HUES48 (cell line): ENCODE measurements at regions not wholly inside any gene's neighbourhood (a gene's known extent, or its start where the extent isn't known, plus 50 kb on each side); places are given as distances from the start of the nearest gene placed in this dataset.

Source experiments
- H3K27ac ChIP-seq: one replicate; pipeline ENCODE4 v1.7.0; 2013; ENCODE audit warnings: low read depth, low read length, inconsistent platforms
- H3K27me3 ChIP-seq: 2 replicates; pipeline ENCODE4 v1.6.1; 2013; ENCODE audit warnings: mild to moderate bottlenecking, low read length; ENCODE audit not compliant: control insufficient read depth, insufficient read depth
- H3K36me3 ChIP-seq: 2 replicates; pipeline ENCODE4 v1.6.1; 2013; ENCODE audit warnings: low read length; ENCODE audit not compliant: control insufficient read depth, insufficient read depth
- H3K4me1 ChIP-seq: 2 replicates; pipeline ENCODE4 v1.6.1; 2013; ENCODE audit warnings: mild to moderate bottlenecking, low read length; ENCODE audit not compliant: control insufficient read depth, insufficient read depth
- H3K4me3 ChIP-seq: 2 replicates; pipeline ENCODE4 v1.5.1; 2013; ENCODE audit warnings: mild to moderate bottlenecking, low read depth, low read length
- H3K9ac ChIP-seq: 2 replicates; pipeline ENCODE4 v1.6.1; 2013; ENCODE audit warnings: mild to moderate bottlenecking, low read depth, low read length, moderate library complexity
- H3K9me3 ChIP-seq: 2 replicates; pipeline ENCODE4 v1.6.1; 2013; ENCODE audit warnings: low read length; ENCODE audit not compliant: control insufficient read depth, insufficient read depth

GRCh38 chr4:137267024-137267423 is 265.3 kb downstream of the PCDH18 start:
- H3K9ac ChIP-seq = no peak overlapping the region
- no peaks in the 10 kb centered on the region for H3K9me3 ChIP-seq
- no peaks in the 10 kb centered on the region for H3K4me1 ChIP-seq
- H3K27ac ChIP-seq = no peak overlapping the region
- no peaks in the 10 kb centered on the region for H3K27me3 ChIP-seq
- H3K4me3 ChIP-seq = no peak overlapping the region
- H3K36me3 ChIP-seq = no peaks in the 10 kb centered on the region

- no peaks in the 10 kb centered on the region for H3K9me3 ChIP-seq
- no peak overlapping the region for H3K9ac ChIP-seq
- H3K27ac ChIP-seq = no peak overlapping the region
- no peaks in the 10 kb centered on the region for H3K36me3 ChIP-seq
- H3K4me1 ChIP-seq = no peaks in the 10 kb centered on the region
- H3K27me3 ChIP-seq = no peaks in the 10 kb centered on the region
- no peak overlapping the region for H3K4me3 ChIP-seq
Measured at GRCh38 chr4:137266511-137266910, 265.8 kb downstream of the PCDH18 start.

GRCh38 chr4:137263206-137263605 is 269.1 kb downstream of the PCDH18 start:
- Histone ChIP-seq H3K9ac (no peak overlapping the region), H3K4me1 (no peaks in the 10 kb centered on the region), H3K9me3 (no peaks in the 10 kb centered on the region), H3K36me3 (no peaks in the 10 kb centered on the region), H3K27ac (no peak overlapping the region), H3K27me3 (no peaks in the 10 kb centered on the region), H3K4me3 (no peak overlapping the region)

GRCh38 chr4:137253949-137254348 is 278.3 kb downstream of the PCDH18 start:
- H3K4me1 ChIP-seq = no peaks in the 10 kb centered on the region
- H3K9ac ChIP-seq = no peak overlapping the region
- H3K36me3 ChIP-seq = no peaks in the 10 kb centered on the region
- no peaks in the 10 kb centered on the region for H3K9me3 ChIP-seq
- H3K27ac ChIP-seq = no peak overlapping the region
- H3K27me3 ChIP-seq = no peaks in the 10 kb centered on the region
- H3K4me3 ChIP-seq = no peak overlapping the region

- no peaks in the 10 kb centered on the region for H3K27me3 ChIP-seq
- no peak overlapping the region for H3K9ac ChIP-seq
Measured at GRCh38 chr4:137249112-137249511, 283.2 kb downstream of the PCDH18 start.

GRCh38 chr4:137238456-137239162 is 293.7 kb downstream of the PCDH18 start:
- H3K27me3 ChIP-seq = no peaks in the 10 kb centered on the region
- H3K36me3 ChIP-seq = no peaks in the 10 kb centered on the region
- no peaks in the 10 kb centered on the region for H3K9me3 ChIP-seq
- H3K4me3 ChIP-seq = no peak overlapping the region
- H3K4me1 ChIP-seq = peaks cover 4% of the 10 kb centered on the region; the same call in 1 of the 2 replicates
- H3K9ac ChIP-seq = no peak overlapping the region
- no peak overlapping the region for H3K27ac ChIP-seq

More at GRCh38 chr4:137249112-137249511, 283.2 kb downstream of the PCDH18 start:
- Histone ChIP-seq H3K4me1 (no peaks in the 10 kb centered on the region; the same call in 1 of the 2 replicates), H3K9me3 (no peaks in the 10 kb centered on the region), H3K27ac (no peak overlapping the region), H3K4me3 (no peak overlapping the region), H3K36me3 (no peaks in the 10 kb centered on the region)

GRCh38 chr4:137226900-137227299 is 305.4 kb downstream of the PCDH18 start:
- Histone ChIP-seq H3K9ac (no peak overlapping the region), H3K4me3 (no peak overlapping the region), H3K36me3 (no peaks in the 10 kb centered on the region), H3K9me3 (no peaks in the 10 kb centered on the region; the same call in 1 of the 2 replicates), H3K27ac (no peak overlapping the region), H3K4me1 (no peaks in the 10 kb centered on the region), H3K27me3 (no peaks in the 10 kb centered on the region)

- no peak overlapping the region for H3K9ac ChIP-seq
Measured at GRCh38 chr4:137226221-137226620, 306.1 kb downstream of the PCDH18 start.

GRCh38 chr4:137213372-137214173 is 318.7 kb downstream of the PCDH18 start:
- H3K9ac ChIP-seq = no peak overlapping the region
- H3K4me3 ChIP-seq = no peak overlapping the region
- no peaks in the 10 kb centered on the region for H3K4me1 ChIP-seq
- H3K9me3 ChIP-seq = no peaks in the 10 kb centered on the region
- H3K36me3 ChIP-seq = no peaks in the 10 kb centered on the region
- H3K27ac ChIP-seq = no peak overlapping the region
- no peaks in the 10 kb centered on the region for H3K27me3 ChIP-seq

More at GRCh38 chr4:137226221-137226620, 306.1 kb downstream of the PCDH18 start:
- Histone ChIP-seq H3K4me3 (no peak overlapping the region), H3K27ac (no peak overlapping the region), H3K4me1 (no peaks in the 10 kb centered on the region), H3K27me3 (no peaks in the 10 kb centered on the region), H3K9me3 (no peaks in the 10 kb centered on the region; the same call in 1 of the 2 replicates), H3K36me3 (no peaks in the 10 kb centered on the region)

GRCh38 chr4:137212601-137213000 is 319.7 kb downstream of the PCDH18 start:
- H3K9me3 ChIP-seq = no peaks in the 10 kb centered on the region
- H3K36me3 ChIP-seq = no peaks in the 10 kb centered on the region

GRCh38 chr4:137209240-137209639 is 323.1 kb downstream of the PCDH18 start:
- no peak overlapping the region for H3K9ac ChIP-seq
- H3K27ac ChIP-seq = no peak overlapping the region
- no peak overlapping the region for H3K4me3 ChIP-seq
- no peaks in the 10 kb centered on the region for H3K9me3 ChIP-seq
- no peaks in the 10 kb centered on the region for H3K27me3 ChIP-seq
- no peaks in the 10 kb centered on the region for H3K36me3 ChIP-seq
- no peaks in the 10 kb centered on the region for H3K4me1 ChIP-seq

More at GRCh38 chr4:137212601-137213000, 319.7 kb downstream of the PCDH18 start:
- H3K4me3 ChIP-seq = no peak overlapping the region
- H3K27me3 ChIP-seq = no peaks in the 10 kb centered on the region
- H3K27ac ChIP-seq = no peak overlapping the region
- H3K9ac ChIP-seq = no peak overlapping the region
- no peaks in the 10 kb centered on the region for H3K4me1 ChIP-seq
